Left ventricle myocardium inferior (tissue), 1 donor: ENCODE measurements at regions not wholly inside any gene's neighbourhood (a gene's known extent, or its start where the extent isn't known, plus 50 kb on each side); places are given as distances from the start of the nearest gene placed in this dataset.
"Not testable (repeated sequence)": the region's sequence is repeated elsewhere in the genome, so short reads cannot be mapped to it uniquely, and the experiment has no call there.

ENCODE experiments used
- DNase-seq: peaks from one replicate; pipeline ENCODE4 v3.0.0-alpha.2; 2020
- H3K27ac ChIP-seq: fragments of 200-600 bp; replicated peaks from 2 replicates; pipeline ENCODE4 v1.8.0; 2021
- H3K27me3 ChIP-seq: fragments of 200-600 bp; 2 replicates; pipeline ENCODE4 v1.8.0; 2021; ENCODE audit warnings: low read depth
- H3K36me3 ChIP-seq: fragments of 200-600 bp; 2 replicates; pipeline ENCODE4 v1.8.0; 2021
- H3K4me1 ChIP-seq: fragments of 200-600 bp; 2 replicates; pipeline ENCODE4 v1.8.0; 2021
- H3K4me3 ChIP-seq: fragments of 200-600 bp; 2 replicates; pipeline ENCODE4 v1.8.0; 2021; ENCODE audit warnings: mild to moderate bottlenecking, moderate library complexity
- H3K9me3 ChIP-seq: fragments of 200-600 bp; replicated peaks from 2 replicates; pipeline ENCODE4 v1.8.0; 2021
- intact Hi-C: fragments of 100-400 bp; cut with micrococcal nuclease; formaldehyde crosslinking; loops from one replicate; pipeline ENCODE4 v1.11.0; 2022
- TF ChIP-seq, protein P1 (sequence below): fragments of 200-600 bp; IDR thresholded peaks from 2 replicates; pipeline ENCODE4 v1.8.0; 2021; ENCODE audit warnings: antibody characterized with exemption, mild to moderate bottlenecking, borderline replicate concordance
- donor health status: DM: no; HTN: yes; CAD: no; lungs with severe emphysema.

DNA sequence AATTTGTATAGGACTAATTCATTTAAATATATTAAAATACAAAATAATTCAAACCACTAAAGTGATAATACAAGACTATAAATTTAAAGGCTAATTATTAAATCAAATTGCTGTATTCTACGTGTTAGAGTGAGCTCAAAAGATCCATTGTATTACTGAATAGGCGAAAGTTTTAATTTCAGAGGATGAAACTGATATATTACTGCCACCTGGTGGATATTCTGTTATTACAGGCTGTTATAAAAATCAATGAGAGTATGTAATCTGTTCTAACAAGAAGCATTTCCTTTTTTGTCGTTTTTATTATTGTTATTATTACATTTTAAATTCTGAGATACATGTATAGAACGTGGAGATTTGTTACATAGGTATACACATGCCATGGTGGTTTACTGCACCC lies 1239.6 kb upstream of the USP9Y start:
- not testable (repeated sequence) for H3K36me3 ChIP-seq

DNA sequence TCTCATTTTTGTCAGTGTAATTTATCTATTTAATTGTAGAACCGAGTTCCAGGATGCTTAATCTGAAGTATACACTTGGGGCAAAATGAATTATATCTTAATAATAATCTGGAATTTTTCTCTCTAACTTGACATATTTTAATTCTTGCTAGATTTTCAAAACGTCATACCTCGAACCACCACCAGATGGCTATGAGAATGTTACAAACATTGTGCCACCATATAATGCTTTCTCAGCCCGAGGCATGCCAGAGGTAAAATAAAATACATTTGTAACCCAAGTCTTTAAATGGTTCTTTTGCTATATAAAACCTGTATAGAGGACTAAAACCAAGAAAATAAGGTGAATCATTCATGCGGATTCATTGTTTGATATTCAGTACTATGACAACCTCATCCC lies 1234.3 kb upstream of the USP9Y start:
- H3K9me3 ChIP-seq, H3K4me1 ChIP-seq, H3K36me3 ChIP-seq, H3K4me3 ChIP-seq, H3K27me3 ChIP-seq, DNase-seq, H3K27ac ChIP-seq, intact Hi-C loops: not testable (repeated sequence)
- TF ChIP-seq, protein P1, sequence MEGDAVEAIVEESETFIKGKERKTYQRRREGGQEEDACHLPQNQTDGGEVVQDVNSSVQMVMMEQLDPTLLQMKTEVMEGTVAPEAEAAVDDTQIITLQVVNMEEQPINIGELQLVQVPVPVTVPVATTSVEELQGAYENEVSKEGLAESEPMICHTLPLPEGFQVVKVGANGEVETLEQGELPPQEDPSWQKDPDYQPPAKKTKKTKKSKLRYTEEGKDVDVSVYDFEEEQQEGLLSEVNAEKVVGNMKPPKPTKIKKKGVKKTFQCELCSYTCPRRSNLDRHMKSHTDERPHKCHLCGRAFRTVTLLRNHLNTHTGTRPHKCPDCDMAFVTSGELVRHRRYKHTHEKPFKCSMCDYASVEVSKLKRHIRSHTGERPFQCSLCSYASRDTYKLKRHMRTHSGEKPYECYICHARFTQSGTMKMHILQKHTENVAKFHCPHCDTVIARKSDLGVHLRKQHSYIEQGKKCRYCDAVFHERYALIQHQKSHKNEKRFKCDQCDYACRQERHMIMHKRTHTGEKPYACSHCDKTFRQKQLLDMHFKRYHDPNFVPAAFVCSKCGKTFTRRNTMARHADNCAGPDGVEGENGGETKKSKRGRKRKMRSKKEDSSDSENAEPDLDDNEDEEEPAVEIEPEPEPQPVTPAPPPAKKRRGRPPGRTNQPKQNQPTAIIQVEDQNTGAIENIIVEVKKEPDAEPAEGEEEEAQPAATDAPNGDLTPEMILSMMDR, result peak; percentile 15

More for the DNA sequence above, 1239.6 kb upstream of the USP9Y start:
- H3K4me1 ChIP-seq, H3K27ac ChIP-seq, H3K9me3 ChIP-seq, intact Hi-C loops, DNase-seq, H3K27me3 ChIP-seq, H3K4me3 ChIP-seq: not testable (repeated sequence)
- TF ChIP-seq, protein P1, result peak; percentile 52
